HTR-8/SVneo (cell line): ENCODE measurements at regions not wholly inside any gene's neighbourhood (a gene's known extent, or its start where the extent isn't known, plus 50 kb on each side); places are given as distances from the start of the nearest gene placed in this dataset.
"Not testable (repeated sequence)": the region's sequence is repeated elsewhere in the genome, so short reads cannot be mapped to it uniquely, and the experiment has no call there.

Experiments used
- DNase-seq: peaks from one replicate; pipeline ENCODE4 v3.0.0; 2011; ENCODE audit warnings: low spot score, mixed read lengths; ENCODE audit not compliant: insufficient read length
- FAIRE-seq: peaks from 2 replicates; lab custom pipeline; 2011; peaks lifted over from hg19 to GRCh38; lab: Jason Lieb, UNC

- FAIRE-seq, DNase-seq: not testable (repeated sequence)
Measured at GRCh38 chr4:3626131-3626884, 94.1 kb upstream of the LRPAP1 start.

DNA sequence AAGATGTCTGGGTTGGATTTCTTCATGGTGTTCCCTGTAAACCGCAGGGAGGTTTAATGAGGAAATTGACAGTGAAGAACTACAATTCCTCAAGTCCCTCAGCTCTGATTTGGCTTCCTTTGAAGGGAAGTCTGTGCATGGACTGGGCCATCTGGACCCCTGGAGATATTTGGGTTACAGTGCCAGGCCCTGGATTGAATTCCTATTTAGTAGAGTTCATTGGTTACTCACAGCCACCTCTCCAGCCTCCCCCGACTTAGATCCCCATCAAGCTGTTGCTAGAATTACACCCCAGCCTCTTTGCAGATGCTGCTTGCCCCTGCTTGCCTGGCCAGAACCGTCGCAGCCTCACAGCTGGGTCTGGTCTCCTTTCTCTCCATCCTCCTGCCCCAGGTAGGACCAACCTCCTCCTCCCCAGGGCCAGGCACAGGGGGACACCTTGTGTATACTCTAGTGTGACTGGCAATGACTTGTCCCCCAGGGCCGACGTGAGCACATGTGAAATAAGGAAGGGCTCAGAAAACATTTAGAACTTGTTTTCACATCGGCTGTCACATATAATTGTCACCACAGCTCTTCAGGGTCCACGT is 93.2 kb upstream of the LRPAP1 start:
- FAIRE-seq = peak; percentile 9
- not testable (repeated sequence) for DNase-seq

DNA sequence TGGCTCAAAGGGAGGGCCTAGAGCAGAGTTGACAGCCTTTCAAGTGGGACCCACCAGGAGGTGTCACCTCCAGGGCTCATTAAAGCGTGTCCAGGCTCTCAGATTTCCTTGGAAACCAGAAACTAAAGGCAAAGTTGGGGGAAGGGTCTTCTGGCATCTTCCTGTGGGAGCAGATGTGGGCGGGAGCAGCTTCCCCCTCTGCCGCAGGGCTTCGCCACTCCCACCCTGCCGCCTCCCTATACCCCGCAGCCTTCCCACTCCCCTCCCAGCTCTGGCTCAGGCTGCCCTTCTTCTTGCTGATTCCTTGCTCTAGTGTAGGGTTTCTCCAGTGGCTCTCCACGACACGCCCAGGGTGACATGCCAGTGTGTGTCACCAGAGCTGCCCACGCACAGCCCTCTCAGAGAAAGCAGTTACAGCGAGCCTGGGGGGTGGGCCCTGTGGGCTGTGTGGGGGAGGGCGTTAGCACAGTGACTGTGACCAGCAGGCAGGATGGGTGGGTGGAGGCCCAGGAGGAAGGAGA is 91.6 kb upstream of the LRPAP1 start:
- FAIRE-seq = peak; percentile 36

DNA sequence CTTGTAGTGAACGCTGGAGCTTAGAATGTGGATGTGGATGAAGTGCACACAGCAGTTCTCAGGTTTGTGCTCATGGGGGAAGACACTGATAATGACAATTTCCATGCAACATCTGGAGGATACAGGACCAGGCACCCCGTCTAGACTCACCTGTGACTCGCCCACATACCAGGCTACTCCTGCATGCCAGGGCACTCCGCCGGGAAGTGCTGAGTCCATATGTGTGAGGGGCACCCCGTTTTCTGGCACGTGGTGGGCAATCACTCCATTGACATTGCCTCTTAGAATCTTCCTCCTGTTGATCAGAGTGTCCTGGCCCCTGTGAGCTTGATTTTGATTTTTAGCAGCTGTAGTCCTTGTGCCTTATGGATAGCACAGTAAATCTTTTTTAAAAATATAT is 90.9 kb upstream of the LRPAP1 start:
- DNase-seq = no peak
- FAIRE-seq = no peak

More for the DNA sequence above, 91.6 kb upstream of the LRPAP1 start:
- not testable (repeated sequence) for DNase-seq

- not testable (repeated sequence) for FAIRE-seq, DNase-seq
Measured at GRCh38 chr4:3620365-3620764, 88.1 kb upstream of the LRPAP1 start.

GRCh38 chr4:3619698-3620097 is 87.5 kb upstream of the LRPAP1 start:
- not testable (repeated sequence) for DNase-seq, FAIRE-seq

DNA sequence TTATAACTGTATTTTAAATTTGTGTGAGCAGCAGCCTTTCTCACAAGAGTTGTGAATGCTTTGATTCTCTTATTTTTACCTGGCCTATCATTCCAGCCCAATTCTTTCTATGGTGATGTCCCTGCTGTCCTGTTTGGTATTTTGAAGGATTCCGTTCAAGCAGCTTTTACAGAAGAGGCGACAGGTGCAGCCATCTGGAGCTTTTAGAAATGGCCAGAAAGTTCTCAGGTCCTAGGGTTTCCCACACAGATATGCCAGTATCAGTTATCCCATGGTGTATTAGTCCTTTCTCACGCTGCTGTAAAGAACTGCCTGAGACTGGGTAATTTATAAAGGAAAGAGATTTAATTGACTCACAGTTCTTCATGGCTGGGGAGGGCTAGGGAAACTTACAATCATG is 86.1 kb upstream of the LRPAP1 start:
- FAIRE-seq, DNase-seq: not testable (repeated sequence)

GRCh38 chr4:3615386-3616286 is 83.4 kb upstream of the LRPAP1 start:
- no peak for FAIRE-seq
- no peak for DNase-seq

DNA sequence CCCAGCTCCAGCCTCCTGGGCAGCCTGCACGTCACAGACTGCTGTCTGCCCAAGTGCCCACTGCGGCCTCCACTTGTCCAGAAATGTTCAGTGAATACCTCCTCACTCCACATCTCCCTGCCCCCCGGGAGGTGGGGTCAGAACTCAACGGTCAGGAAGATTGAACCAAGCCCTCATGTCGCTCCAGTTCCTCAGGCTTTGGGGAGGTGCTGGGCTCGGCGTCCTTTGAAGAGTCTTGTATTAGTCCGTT is 82.4 kb upstream of the LRPAP1 start:
- FAIRE-seq = no peak

DNA sequence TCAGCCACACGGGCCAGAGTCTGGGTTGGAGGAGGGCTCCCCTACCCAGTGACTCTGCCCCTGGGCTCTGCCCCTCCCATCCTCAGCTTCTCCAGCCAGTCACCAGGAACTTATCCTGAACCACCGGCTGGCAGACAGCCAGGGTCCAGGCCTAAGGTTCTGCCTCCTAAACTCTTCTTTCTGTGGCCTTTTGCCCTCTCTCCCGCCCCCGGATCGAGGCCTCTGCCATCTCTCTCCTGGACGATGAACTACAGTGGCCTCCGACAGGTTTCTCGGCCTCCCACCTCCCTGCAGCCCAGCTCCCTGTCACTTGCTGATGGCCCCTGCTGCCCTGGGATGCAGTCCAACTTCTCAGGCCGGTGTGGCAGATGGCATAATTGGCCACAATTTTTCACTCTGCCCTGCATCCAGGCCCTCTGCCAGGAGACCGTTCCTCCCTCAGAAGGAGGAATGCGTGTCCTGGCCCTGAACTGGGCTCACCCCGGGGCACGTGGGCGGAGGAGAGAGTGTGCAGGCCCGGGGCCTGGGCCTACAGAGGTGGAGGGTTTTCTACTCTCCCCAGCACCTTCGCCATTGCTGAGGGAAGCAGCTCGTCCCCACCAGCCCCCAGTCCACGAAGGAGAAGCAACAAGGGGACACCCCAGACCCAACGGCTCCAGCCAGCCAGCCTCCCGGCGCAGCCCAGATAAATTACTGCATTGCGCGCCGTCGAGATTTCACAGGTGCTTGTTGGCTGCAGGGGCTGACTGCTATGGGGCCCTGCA is 81.9 kb upstream of the LRPAP1 start:
- FAIRE-seq (peak; percentile 72), DNase-seq (peak; percentile 57)

More for the DNA sequence above, 82.4 kb upstream of the LRPAP1 start:
- DNase-seq = no peak

GRCh38 chr4:3612934-3613333 is 80.7 kb upstream of the LRPAP1 start:
- DNase-seq = no peak
- peak; percentile 99 for FAIRE-seq

DNA sequence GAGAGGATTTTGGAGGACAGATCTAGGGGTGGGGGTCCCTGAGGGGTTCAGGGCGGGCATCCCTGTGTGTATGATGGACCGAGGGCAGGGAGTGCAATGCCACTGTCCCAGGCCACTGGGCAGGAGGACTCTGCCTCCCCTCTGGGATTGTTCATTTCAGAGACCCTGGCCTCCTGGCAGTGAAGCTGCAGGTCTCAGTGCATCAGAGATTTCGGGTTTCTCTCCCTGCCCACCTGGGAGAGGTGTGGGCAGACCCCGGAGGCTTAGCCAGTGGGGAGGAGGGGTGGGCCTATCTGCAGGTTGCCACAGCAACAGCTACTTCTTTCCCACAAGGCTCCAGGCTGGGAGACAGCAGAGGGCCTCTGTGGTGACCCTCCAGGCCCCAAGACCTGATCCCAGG is 80.1 kb upstream of the LRPAP1 start:
- DNase-seq (no peak), FAIRE-seq (no peak)

- DNase-seq (no peak), FAIRE-seq (no peak)
Measured at GRCh38 chr4:3611778-3612177, 79.6 kb upstream of the LRPAP1 start.

DNA sequence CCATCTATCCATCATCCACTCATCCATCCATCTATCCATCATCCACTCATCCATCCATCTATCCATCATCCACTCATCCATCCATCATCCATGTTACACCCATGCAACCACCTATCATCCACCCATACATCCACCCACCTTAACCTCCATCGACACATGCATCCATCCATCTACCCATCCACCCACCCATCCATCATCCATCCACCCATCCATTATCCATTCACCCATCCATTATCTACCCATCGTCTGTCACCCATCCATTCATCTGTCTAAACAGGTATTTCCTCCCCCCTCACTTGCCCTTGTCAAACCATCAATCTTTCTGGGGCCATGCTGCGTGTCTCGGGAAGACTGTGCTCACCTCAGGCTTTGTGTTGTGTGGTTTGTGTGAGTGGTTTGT is 78.6 kb upstream of the LRPAP1 start:
- not testable (repeated sequence) for DNase-seq, FAIRE-seq

GRCh38 chr4:3609905-3610304 is 77.7 kb upstream of the LRPAP1 start:
- FAIRE-seq = peak; percentile 28
- not testable (repeated sequence) for DNase-seq

- FAIRE-seq = no peak
- no peak for DNase-seq
Measured at GRCh38 chr4:3607690-3608552, 75.7 kb upstream of the LRPAP1 start.

GRCh38 chr4:3606850-3607249 is 74.6 kb upstream of the LRPAP1 start:
- DNase-seq, FAIRE-seq: not testable (repeated sequence)

GRCh38 chr4:3606271-3606670 is 74.0 kb upstream of the LRPAP1 start:
- FAIRE-seq = peak; percentile 92
- not testable (repeated sequence) for DNase-seq

DNA sequence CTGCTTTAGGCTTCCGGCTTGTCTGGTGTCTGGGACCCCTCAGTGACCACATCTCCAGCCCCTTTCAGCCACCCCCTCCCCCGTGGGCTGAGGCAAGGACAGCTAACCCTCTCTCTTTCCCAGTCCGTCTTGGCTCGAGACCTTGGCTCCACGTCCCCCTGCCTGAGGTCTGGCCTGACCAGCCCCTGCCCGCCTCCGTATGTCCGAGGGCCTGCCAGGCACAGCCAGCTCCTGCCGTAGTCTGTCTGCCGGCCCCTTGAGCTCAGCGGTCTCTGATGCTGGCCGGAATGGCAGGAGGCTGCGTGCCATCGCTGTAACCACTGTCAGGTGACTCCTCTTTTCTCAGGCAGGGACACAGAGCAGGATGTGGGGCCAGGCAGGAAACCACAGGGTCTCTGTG is 73.3 kb upstream of the LRPAP1 start:
- FAIRE-seq (no peak), DNase-seq (no peak)
